ENCODE measurements at regions not wholly inside any gene's neighbourhood (a gene's known extent, or its start where the extent isn't known, plus 50 kb on each side); places are given as distances from the start of the nearest gene placed in this dataset.
"Not testable (repeated sequence)": the region's sequence is repeated elsewhere in the genome, so short reads cannot be mapped to it uniquely, and the experiment has no call there.

DNA sequence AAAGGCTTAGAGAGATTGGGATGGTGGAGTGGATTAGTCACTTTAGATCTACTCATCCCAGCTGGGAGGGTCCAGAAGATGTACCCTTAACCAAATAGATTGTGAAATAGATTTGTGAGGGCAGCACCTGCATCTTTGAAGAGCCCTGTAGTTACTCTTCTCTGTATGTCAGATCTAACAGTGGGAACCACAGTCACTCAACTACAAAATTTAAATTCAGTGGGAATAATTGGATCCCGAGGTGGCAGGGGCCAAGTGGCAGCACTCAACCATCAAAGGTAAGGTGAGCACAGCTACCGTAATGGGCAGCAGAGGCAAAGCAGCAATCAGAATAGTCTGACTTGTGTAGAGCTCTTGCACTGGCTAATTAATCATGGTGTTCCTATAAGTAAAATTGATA lies 99.5 kb upstream of the POU3F1 start:
- H2AFZ ChIP-seq (ENCODE audit: insufficient read depth, low read length, poor library complexity); H2BK120ac ChIP-seq (ENCODE audit: insufficient read depth, low read length, poor library complexity); H2BK12ac ChIP-seq (ENCODE audit: low read length); H3K4me2 ChIP-seq (ENCODE audit: low read length); H3K27me3 ChIP-seq (ENCODE audit: insufficient read depth, low read length); H3K23ac ChIP-seq (ENCODE audit: low read length); H3K18ac ChIP-seq (ENCODE audit: low read length); DNase-seq; H3K79me2 ChIP-seq (ENCODE audit: control insufficient read depth, insufficient read depth, low read length, poor library complexity); H3K27ac ChIP-seq (ENCODE audit: low read depth, low read length); H3K79me1 ChIP-seq (ENCODE audit: low read length); H2BK5ac ChIP-seq (ENCODE audit: low read depth, low read length, poor library complexity); H2AK5ac ChIP-seq (ENCODE audit: low read length); H4K8ac ChIP-seq (ENCODE audit: low read depth, low read length); H3K14ac ChIP-seq (ENCODE audit: low read length); H4K12ac ChIP-seq (ENCODE audit: low read depth, low read length); H3K4ac ChIP-seq (ENCODE audit: low read depth, low read length); H3K4me3 ChIP-seq (ENCODE audit: low read depth, low read length); H3K4me1 ChIP-seq (ENCODE audit: control insufficient read depth in 1 of 2, insufficient read depth in 2 of 2, low read length in 2 of 2); H3K36me3 ChIP-seq (ENCODE audit: control insufficient read depth in 1 of 2, insufficient read depth in 2 of 2, low read length in 2 of 2); H3K9me3 ChIP-seq (ENCODE audit: insufficient read depth, low read depth, low read length); H3K9ac ChIP-seq (ENCODE audit: low read length); H4K91ac ChIP-seq (ENCODE audit: low read depth, low read length): not testable (repeated sequence)
- no CpG with 5 or more reads among the region's 2 CpGs for WGBS (ENCODE audit: extremely low coverage, insufficient coverage, insufficient read length)

DNA sequence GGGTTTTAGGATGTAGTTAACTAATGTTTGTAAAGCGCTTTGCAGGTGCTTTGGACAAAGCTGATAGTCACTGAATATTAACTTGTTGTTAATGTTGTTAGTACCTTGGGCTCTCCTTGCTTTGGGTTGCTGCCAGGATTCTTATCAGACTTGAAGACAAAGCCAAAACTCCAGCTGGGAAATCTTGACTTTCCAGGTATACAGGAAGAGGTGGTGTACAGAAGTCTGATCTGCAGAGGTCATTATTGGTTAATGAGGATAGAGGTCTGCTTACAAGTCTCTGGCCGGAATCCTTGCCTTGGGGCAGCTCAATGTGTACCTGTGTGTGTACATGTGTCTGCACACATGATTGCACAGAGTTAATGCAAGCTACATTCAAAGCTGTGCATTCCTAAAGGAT lies 96.0 kb upstream of the POU3F1 start:
- Histone ChIP-seq H3K27ac (ENCODE audit: low read depth, low read length) (no peak overlapping the region), H2AK5ac (ENCODE audit: low read length) (no peak overlapping the region), H3K79me1 (ENCODE audit: low read length) (no peaks in the 10 kb centered on the region), H3K9me3 (ENCODE audit: insufficient read depth, low read depth, low read length) (peaks cover 3% of the 10 kb centered on the region), H3K14ac (ENCODE audit: low read length) (no peak overlapping the region), H3K9ac (ENCODE audit: low read length) (no peak overlapping the region), H2BK120ac (ENCODE audit: insufficient read depth, low read length, poor library complexity) (no peak overlapping the region), H3K4ac (ENCODE audit: low read depth, low read length) (no peak overlapping the region), H3K23ac (ENCODE audit: low read length) (no peak overlapping the region), H3K4me1 (ENCODE audit: control insufficient read depth in 1 of 2, insufficient read depth in 2 of 2, low read length in 2 of 2) (peaks cover 4 to 7% of the 10 kb centered on the region in 2 experiments), H3K27me3 (ENCODE audit: insufficient read depth, low read length) (no peaks in the 10 kb centered on the region), H4K8ac (ENCODE audit: low read depth, low read length) (no peak overlapping the region), H2AFZ (ENCODE audit: insufficient read depth, low read length, poor library complexity) (no peak overlapping the region), H3K4me3 (ENCODE audit: low read depth, low read length) (no peak overlapping the region), H3K79me2 (ENCODE audit: control insufficient read depth, insufficient read depth, low read length, poor library complexity) (no peaks in the 10 kb centered on the region), H3K4me2 (ENCODE audit: low read length) (no peak overlapping the region), H3K18ac (ENCODE audit: low read length) (no peak overlapping the region), H3K36me3 (ENCODE audit: control insufficient read depth in 1 of 2, insufficient read depth in 2 of 2, low read length in 2 of 2) (no peaks in the 10 kb centered on the region), H2BK5ac (ENCODE audit: low read depth, low read length, poor library complexity) (no peak overlapping the region), H4K91ac (ENCODE audit: low read depth, low read length) (no peak overlapping the region), H2BK12ac (ENCODE audit: low read length) (no peak overlapping the region), H4K12ac (ENCODE audit: low read depth, low read length) (no peak overlapping the region)
- no CpG with 5 or more reads among the region's 2 CpGs for WGBS (ENCODE audit: extremely low coverage, insufficient coverage, insufficient read length)
- no peak for DNase-seq

DNA sequence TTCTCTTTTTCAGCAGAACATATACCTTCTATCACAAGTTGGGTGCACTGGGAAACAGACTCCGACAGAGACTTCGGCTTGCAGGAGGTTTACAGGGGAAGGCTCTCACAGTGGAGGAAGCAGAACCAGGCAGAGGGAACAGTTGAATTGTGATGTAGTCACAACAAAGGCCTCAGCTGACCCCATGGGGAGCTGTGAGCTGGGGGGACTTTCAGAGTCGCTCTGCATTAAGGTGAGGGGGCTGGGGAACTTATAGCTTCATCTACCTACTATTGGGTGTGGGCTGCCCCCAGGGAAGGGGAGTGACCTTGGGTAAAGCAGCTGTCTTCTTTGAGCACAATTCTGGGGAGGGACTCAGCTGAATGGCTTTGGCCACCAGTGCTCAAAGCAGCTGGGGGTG lies 94.9 kb upstream of the POU3F1 start:
- no peaks in the 10 kb centered on the region for H3K36me3 ChIP-seq (ENCODE audit: control insufficient read depth in 1 of 2, insufficient read depth in 2 of 2, low read length in 2 of 2)
- H3K79me2 ChIP-seq (ENCODE audit: control insufficient read depth, insufficient read depth, low read length, poor library complexity), result no peaks in the 10 kb centered on the region
- no peak overlapping the region for H3K4me3 ChIP-seq (ENCODE audit: low read depth, low read length)
- no peak overlapping the region for H2BK12ac ChIP-seq (ENCODE audit: low read length)
- H2BK120ac ChIP-seq (ENCODE audit: insufficient read depth, low read length, poor library complexity), result no peak overlapping the region
- no peak overlapping the region for H4K91ac ChIP-seq (ENCODE audit: low read depth, low read length)
- H2AFZ ChIP-seq (ENCODE audit: insufficient read depth, low read length, poor library complexity), result no peak overlapping the region
- peaks cover 4 to 7% of the 10 kb centered on the region in 2 experiments for H3K4me1 ChIP-seq (ENCODE audit: control insufficient read depth in 1 of 2, insufficient read depth in 2 of 2, low read length in 2 of 2)
- no peak overlapping the region for H2BK5ac ChIP-seq (ENCODE audit: low read depth, low read length, poor library complexity)
- H3K79me1 ChIP-seq (ENCODE audit: low read length), result no peaks in the 10 kb centered on the region
- no peak overlapping the region for H3K18ac ChIP-seq (ENCODE audit: low read length)
- H3K27me3 ChIP-seq (ENCODE audit: insufficient read depth, low read length), result no peaks in the 10 kb centered on the region
- peaks cover 3% of the 10 kb centered on the region for H3K9me3 ChIP-seq (ENCODE audit: insufficient read depth, low read depth, low read length)
- H3K4ac ChIP-seq (ENCODE audit: low read depth, low read length), result no peak overlapping the region
- H3K23ac ChIP-seq (ENCODE audit: low read length), result no peak overlapping the region
- H4K8ac ChIP-seq (ENCODE audit: low read depth, low read length), result no peak overlapping the region
- DNase-seq, result no peak
- H4K12ac ChIP-seq (ENCODE audit: low read depth, low read length), result no peak overlapping the region
- no peak overlapping the region for H3K27ac ChIP-seq (ENCODE audit: low read depth, low read length)
- H3K9ac ChIP-seq (ENCODE audit: low read length), result no peak overlapping the region
- H3K4me2 ChIP-seq (ENCODE audit: low read length), result no peak overlapping the region
- no peak overlapping the region for H3K14ac ChIP-seq (ENCODE audit: low read length)
- H2AK5ac ChIP-seq (ENCODE audit: low read length), result no peak overlapping the region
- no CpG with 5 or more reads among the region's 3 CpGs for WGBS (ENCODE audit: extremely low coverage, insufficient coverage, insufficient read length)

DNA sequence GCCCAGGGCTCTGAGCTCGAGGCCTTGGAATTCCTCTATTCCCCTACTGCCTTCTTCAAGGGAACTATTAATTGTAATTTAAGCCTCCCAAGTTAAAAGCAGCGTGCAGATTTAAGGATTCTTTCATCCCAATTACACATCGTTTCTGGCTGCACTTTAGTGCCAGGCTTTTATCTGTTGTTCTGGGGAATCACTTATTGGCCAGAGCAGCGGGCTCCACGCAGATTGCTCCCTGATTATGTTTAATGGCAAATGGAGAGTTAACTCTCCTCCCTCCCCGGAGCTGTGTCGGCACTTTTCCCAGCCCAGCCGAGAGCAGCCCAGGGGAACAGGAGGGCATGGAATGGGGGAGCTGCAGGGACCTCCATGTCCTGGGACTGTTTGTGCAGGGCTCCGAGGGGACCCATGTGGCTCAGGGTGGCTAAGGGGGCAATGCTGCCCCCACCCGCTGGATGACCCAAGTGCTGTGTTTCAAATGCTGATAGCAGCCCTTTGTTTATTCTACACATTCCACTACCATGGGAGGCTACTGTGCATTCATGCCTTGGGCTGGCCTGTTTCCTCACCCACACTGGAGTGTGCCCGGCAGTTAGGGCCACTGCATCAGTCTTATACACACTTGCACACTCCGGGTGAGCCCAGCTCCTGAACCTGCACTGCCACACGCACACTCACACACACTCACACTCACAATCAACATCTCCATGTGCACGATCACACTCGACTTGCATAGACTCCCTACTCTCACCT lies 93.3 kb upstream of the POU3F1 start:
- no peak overlapping the region for H4K91ac ChIP-seq (ENCODE audit: low read depth, low read length)
- no CpG with 5 or more reads among the region's 15 CpGs for WGBS (ENCODE audit: extremely low coverage, insufficient coverage, insufficient read length)
- H3K36me3 ChIP-seq (ENCODE audit: control insufficient read depth in 1 of 2, insufficient read depth in 2 of 2, low read length in 2 of 2), result no peaks in the 10 kb centered on the region
- H3K4me1 ChIP-seq (ENCODE audit: control insufficient read depth in 1 of 2, insufficient read depth in 2 of 2, low read length in 2 of 2), result peaks cover 4 to 7% of the 10 kb centered on the region in 2 experiments
- H2BK12ac ChIP-seq (ENCODE audit: low read length), result no peak overlapping the region
- H3K4me3 ChIP-seq (ENCODE audit: low read depth, low read length), result peak overlapping the region; percentile 45
- no peaks in the 10 kb centered on the region for H3K27me3 ChIP-seq (ENCODE audit: insufficient read depth, low read length)
- DNase-seq, result no peak
- H3K79me2 ChIP-seq (ENCODE audit: control insufficient read depth, insufficient read depth, low read length, poor library complexity), result no peaks in the 10 kb centered on the region
- no peak overlapping the region for H2AFZ ChIP-seq (ENCODE audit: insufficient read depth, low read length, poor library complexity)
- no peak overlapping the region for H2BK120ac ChIP-seq (ENCODE audit: insufficient read depth, low read length, poor library complexity)
- no peak overlapping the region for H3K27ac ChIP-seq (ENCODE audit: low read depth, low read length)
- H2AK5ac ChIP-seq (ENCODE audit: low read length), result no peak overlapping the region
- no peak overlapping the region for H3K9ac ChIP-seq (ENCODE audit: low read length)
- no peak overlapping the region for H3K14ac ChIP-seq (ENCODE audit: low read length)
- H4K12ac ChIP-seq (ENCODE audit: low read depth, low read length), result no peak overlapping the region
- no peak overlapping the region for H3K18ac ChIP-seq (ENCODE audit: low read length)
- no peak overlapping the region for H3K4ac ChIP-seq (ENCODE audit: low read depth, low read length)
- no peak overlapping the region for H2BK5ac ChIP-seq (ENCODE audit: low read depth, low read length, poor library complexity)
- no peak overlapping the region for H3K23ac ChIP-seq (ENCODE audit: low read length)
- no peak overlapping the region for H4K8ac ChIP-seq (ENCODE audit: low read depth, low read length)
- no peaks in the 10 kb centered on the region for H3K79me1 ChIP-seq (ENCODE audit: low read length)
- H3K4me2 ChIP-seq (ENCODE audit: low read length), result no peak overlapping the region
- H3K9me3 ChIP-seq (ENCODE audit: insufficient read depth, low read depth, low read length), result no peaks in the 10 kb centered on the region

All from trophoblast cell (in vitro differentiated cells and primary cell).